Astrocyte (in vitro differentiated cells and primary cell): ENCODE measurements at regions not wholly inside any gene's neighbourhood (a gene's known extent, or its start where the extent isn't known, plus 50 kb on each side); places are given as distances from the start of the nearest gene placed in this dataset.

Experiments
- EZH2 ChIP-seq: IDR thresholded peaks from 2 replicates; pipeline ENCODE4 v1.6.1; 2012; ENCODE audit warnings: mild to moderate bottlenecking, low read length, inconsistent platforms; ENCODE audit not compliant: insufficient read depth
- TF ChIP-seq, protein P1 (sequence below): IDR thresholded peaks from 2 replicates; pipeline ENCODE4 v1.5.1; 2011; ENCODE audit warnings: low read depth, mild to moderate bottlenecking, inconsistent platforms, low read length, moderate library complexity; ENCODE audit not compliant: insufficient read depth

DNA sequence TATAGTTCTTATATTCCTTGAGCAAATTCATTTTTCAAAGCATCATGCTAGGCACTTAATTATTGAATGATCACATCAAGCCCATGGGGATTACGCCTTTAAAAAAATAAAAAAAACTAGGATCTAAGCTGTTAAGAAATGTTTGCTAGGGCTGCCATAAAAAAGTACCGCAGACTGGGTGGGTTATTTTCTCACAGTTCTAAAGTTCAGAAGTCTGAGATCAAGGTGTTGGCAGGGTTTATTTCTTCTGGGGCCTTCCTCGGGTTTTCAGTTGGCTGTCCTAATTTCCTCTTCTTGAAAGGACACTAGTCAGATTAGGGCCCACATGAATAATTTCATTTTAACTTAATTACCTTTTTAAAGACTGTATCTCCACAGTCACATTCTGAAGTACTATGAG, 165.6 kb upstream of the RIMS1 start:
- TF ChIP-seq, protein P1, sequence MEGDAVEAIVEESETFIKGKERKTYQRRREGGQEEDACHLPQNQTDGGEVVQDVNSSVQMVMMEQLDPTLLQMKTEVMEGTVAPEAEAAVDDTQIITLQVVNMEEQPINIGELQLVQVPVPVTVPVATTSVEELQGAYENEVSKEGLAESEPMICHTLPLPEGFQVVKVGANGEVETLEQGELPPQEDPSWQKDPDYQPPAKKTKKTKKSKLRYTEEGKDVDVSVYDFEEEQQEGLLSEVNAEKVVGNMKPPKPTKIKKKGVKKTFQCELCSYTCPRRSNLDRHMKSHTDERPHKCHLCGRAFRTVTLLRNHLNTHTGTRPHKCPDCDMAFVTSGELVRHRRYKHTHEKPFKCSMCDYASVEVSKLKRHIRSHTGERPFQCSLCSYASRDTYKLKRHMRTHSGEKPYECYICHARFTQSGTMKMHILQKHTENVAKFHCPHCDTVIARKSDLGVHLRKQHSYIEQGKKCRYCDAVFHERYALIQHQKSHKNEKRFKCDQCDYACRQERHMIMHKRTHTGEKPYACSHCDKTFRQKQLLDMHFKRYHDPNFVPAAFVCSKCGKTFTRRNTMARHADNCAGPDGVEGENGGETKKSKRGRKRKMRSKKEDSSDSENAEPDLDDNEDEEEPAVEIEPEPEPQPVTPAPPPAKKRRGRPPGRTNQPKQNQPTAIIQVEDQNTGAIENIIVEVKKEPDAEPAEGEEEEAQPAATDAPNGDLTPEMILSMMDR, result no peak
- TF ChIP-seq EZH2, result no peak
